Immature natural killer cell (primary cell): ENCODE measurements at regions not wholly inside any gene's neighbourhood (a gene's known extent, or its start where the extent isn't known, plus 50 kb on each side); places are given as distances from the start of the nearest gene placed in this dataset.

Source experiments
- DNase-seq, 3 donors: peaks; one replicate each; pipeline ENCODE4 v3.0.0; 2022; ENCODE audit warnings: mixed read lengths in 1 of 3
- H3K27ac Mint-ChIP-seq, 6 donors: one replicate each; pipeline ENCODE4 v1.8.0; 2020; ENCODE audit warnings: mixed read lengths in 6 of 6, mild to moderate bottlenecking in 5 of 6, inconsistent platforms in 4 of 6, moderate library complexity in 3 of 6
- H3K27me3 Mint-ChIP-seq, 3 donors: one replicate each; pipeline ENCODE4 v1.8.0; 2020 to 2021; ENCODE audit warnings: low read depth in 3 of 3, mild to moderate bottlenecking in 3 of 3, mixed read lengths in 3 of 3, moderate library complexity in 3 of 3, inconsistent platforms in 1 of 3
- H3K36me3 Mint-ChIP-seq, 3 donors: one replicate each; pipeline ENCODE4 v1.8.0; 2020; ENCODE audit warnings: mixed read lengths in 3 of 3, inconsistent platforms in 2 of 3, mild to moderate bottlenecking in 2 of 3
- H3K4me1 Mint-ChIP-seq, 2 donors: one replicate each; pipeline ENCODE4 v1.8.0; 2020; ENCODE audit warnings: inconsistent platforms in 2 of 2, mild to moderate bottlenecking in 2 of 2, mixed read lengths in 2 of 2, moderate library complexity in 1 of 2
- H3K4me3 Mint-ChIP-seq, 5 donors: one replicate each; pipeline ENCODE4 v1.8.0; 2020; ENCODE audit warnings: mild to moderate bottlenecking in 5 of 5, mixed read lengths in 5 of 5, inconsistent platforms in 3 of 5, moderate library complexity in 3 of 5
- H3K9me3 Mint-ChIP-seq, 6 donors: one replicate each; pipeline ENCODE4 v1.8.0; 2020; ENCODE audit warnings: mild to moderate bottlenecking in 6 of 6, mixed read lengths in 6 of 6, inconsistent platforms in 4 of 6, moderate library complexity in 3 of 6

DNA sequence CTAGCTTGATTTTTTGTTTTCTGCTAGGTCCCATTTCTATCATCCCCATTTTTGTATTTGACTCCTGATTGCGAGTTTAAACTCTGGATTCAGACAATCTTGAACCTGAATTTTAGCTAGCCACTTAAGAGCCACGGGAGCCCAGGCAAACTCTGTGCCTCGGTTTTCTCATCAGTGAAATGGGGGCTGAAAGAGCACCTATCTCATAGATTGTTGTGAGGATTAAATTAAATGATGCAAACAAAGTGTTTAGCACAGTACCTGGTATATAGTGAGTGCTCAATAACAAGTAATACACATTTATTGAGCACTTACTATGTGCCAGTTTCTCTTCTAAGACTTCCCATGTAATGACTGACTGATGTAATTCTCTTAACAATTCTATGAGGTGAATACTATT is 158.1 kb upstream of the POU3F1 start:
- no peaks in the 10 kb centered on the region for H3K9me3 Mint-ChIP-seq
- peaks cover 0 to 2% (median 2%) of the 10 kb centered on the region in 3 donors for H3K27me3 Mint-ChIP-seq
- no peak overlapping the region for H3K4me3 Mint-ChIP-seq
- no peak for DNase-seq
- H3K36me3 Mint-ChIP-seq, result no peaks in the 10 kb centered on the region
- no peaks in the 10 kb centered on the region for H3K4me1 Mint-ChIP-seq
- no peak overlapping the region for H3K27ac Mint-ChIP-seq

DNA sequence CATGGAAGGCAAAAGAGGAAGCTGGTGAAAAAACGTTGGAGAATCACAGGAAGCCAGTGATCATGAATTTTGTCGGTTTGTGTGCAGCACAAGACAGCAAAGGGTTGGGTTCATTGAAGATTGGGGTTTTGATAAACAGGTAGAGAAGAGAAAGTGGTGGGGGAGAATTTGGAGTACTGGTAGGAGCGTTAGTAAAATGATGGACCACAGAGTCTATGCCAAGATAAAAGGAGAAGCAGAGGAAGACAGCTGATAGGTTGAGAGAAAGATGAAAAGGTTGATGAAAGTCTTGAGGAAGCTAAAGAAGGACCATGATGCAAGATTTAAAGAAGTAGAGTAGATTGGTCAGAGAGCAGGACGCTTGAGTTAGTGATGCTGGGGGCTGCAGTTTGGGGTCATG is 156.8 kb upstream of the POU3F1 start:
- no peaks in the 10 kb centered on the region for H3K36me3 Mint-ChIP-seq
- no peaks in the 10 kb centered on the region for H3K9me3 Mint-ChIP-seq
- H3K4me3 Mint-ChIP-seq, result no peak overlapping the region
- H3K27ac Mint-ChIP-seq, result no peak overlapping the region
- no peak for DNase-seq
- H3K27me3 Mint-ChIP-seq, result peaks cover 0 to 4% (median 2%) of the 10 kb centered on the region in 3 donors
- no peaks in the 10 kb centered on the region for H3K4me1 Mint-ChIP-seq

DNA sequence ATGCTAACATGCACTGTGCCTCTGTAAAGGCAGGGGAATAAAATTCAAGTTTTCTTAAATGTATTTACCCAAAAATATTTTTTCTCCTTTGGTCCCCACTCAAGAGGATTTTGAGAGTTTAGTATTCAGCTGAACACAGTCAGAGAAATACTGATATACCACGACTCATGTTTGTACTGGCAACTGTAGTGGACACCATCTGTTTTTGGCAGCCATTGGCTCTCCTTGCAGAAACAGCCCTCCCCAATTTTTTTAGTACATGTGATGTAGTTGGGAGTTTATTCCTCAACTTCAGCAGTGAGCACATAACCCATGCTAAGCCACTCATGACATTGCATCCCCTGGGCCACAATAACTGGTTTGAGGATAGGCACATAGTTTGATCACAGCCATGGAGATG is 154.8 kb upstream of the POU3F1 start:
- Mint-ChIP-seq H3K4me3 (no peak overlapping the region), H3K9me3 (no peaks in the 10 kb centered on the region), H3K27me3 (peaks cover 0 to 2% (median 1%) of the 10 kb centered on the region in 3 donors), H3K27ac (no peak overlapping the region), H3K36me3 (no peaks in the 10 kb centered on the region), H3K4me1 (no peaks in the 10 kb centered on the region)
- no peak for DNase-seq

DNA sequence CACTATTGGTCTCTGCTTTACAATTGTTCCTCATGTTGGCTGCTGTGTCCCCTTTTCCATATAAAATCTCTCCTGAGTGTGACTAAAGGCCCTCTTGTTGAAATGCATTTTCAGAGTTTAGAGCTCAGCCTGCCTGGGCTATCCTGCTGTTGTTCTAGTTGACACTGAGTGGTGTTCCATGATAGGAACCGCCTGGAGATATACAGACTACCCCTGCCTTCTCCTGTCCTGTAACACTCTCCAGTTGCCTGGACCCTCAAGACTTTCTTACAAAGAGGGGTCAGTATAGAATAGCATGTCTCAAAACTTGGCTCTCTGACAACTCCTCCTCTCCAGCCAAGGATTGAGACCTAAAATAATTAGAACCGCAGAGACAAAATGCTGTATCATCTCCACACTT is 152.0 kb upstream of the POU3F1 start:
- DNase-seq, result no peak
- H3K27ac Mint-ChIP-seq, result no peak overlapping the region
- peaks cover 0 to 4% (median 3%) of the 10 kb centered on the region in 3 donors for H3K27me3 Mint-ChIP-seq
- H3K9me3 Mint-ChIP-seq, result no peaks in the 10 kb centered on the region
- H3K4me1 Mint-ChIP-seq, result no peaks in the 10 kb centered on the region
- H3K36me3 Mint-ChIP-seq, result no peaks in the 10 kb centered on the region
- no peak overlapping the region for H3K4me3 Mint-ChIP-seq

DNA sequence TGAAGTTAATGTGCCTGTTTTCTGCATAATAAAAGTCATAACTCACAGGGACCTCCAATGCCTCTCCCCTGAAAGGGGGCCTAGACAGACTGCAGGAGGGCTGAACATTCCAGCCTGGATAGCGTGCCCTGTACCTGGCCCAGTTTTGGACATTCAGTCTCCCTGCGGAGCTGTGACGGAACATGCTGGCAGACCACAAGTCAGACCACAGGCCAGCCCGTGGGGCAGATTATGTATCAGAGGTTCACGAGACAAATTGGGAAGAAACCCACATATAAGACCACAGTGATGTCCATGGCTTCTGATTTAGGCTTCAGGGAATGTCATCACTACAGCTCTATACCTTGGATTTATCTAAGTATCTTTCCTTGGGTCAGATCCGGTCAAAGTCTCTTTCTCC is 151.5 kb upstream of the POU3F1 start:
- no peak overlapping the region for H3K27ac Mint-ChIP-seq
- no peaks in the 10 kb centered on the region for H3K9me3 Mint-ChIP-seq
- no peaks in the 10 kb centered on the region for H3K36me3 Mint-ChIP-seq
- H3K27me3 Mint-ChIP-seq, result peaks cover 0 to 7% (median 4%) of the 10 kb centered on the region in 3 donors
- DNase-seq, result no peak
- H3K4me3 Mint-ChIP-seq, result no peak overlapping the region
- H3K4me1 Mint-ChIP-seq, result no peaks in the 10 kb centered on the region

DNA sequence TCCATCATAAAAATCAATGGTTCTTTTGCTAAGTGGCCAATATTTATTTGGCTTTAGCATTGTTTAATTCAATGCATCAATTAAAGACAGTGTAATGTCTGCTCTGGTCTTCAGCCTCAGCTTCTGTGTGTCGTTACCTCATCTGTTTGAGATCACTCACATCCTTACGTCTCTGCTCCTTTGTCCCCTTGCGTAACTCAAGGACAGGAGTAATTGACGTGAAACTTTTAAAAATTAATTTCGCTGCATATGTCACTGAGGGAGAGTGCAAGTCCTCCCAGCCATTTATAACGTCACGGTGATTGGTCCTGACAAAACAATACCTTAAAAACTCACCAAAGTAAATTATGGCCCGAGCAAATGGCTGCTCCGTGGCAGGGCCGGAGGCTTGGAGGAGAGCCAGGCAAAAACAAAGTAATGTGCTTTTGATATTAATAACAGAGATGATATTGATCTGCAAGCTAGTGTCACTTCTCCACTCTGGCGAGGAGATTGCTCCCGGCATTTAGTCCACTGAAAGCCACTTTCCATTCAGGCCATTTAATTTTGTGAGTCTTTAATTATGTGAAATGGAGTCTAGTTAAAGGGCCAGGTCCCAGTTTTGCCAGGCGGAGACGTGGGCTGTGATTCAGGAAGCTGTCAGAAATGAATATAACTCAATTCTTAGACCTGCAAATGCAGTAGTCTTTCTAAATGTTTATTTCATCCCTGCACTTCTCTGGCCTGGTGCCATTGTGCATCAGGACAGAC is 150.9 kb upstream of the POU3F1 start:
- DNase-seq, result no peak
- no peak overlapping the region for H3K4me3 Mint-ChIP-seq
- no peak overlapping the region for H3K27ac Mint-ChIP-seq
- H3K9me3 Mint-ChIP-seq, result no peaks in the 10 kb centered on the region
- peaks cover 0 to 7% (median 7%) of the 10 kb centered on the region in 3 donors for H3K27me3 Mint-ChIP-seq
- H3K36me3 Mint-ChIP-seq, result no peaks in the 10 kb centered on the region
- H3K4me1 Mint-ChIP-seq, result no peaks in the 10 kb centered on the region

DNA sequence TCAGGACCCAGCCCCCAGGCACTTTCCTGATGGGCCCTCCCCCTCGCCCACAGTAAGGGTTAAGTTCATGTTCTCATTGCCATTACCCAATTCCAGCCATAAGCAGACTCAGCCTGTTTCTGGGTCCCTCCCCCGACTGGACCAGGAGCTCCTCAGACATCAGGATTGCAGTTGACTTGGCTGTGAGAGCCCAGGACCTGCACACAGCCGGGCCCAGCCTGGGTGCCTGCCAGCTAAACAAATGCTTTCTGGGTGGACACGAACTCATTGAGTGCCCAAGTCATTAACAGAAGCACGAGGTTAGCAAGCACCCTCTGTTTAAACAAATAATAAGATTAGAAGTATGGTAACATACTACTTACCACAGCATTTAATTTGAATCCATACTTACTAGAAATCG is 147.9 kb upstream of the POU3F1 start:
- peaks cover 4 to 12% (median 7%) of the 10 kb centered on the region in 3 donors for H3K27me3 Mint-ChIP-seq

DNA sequence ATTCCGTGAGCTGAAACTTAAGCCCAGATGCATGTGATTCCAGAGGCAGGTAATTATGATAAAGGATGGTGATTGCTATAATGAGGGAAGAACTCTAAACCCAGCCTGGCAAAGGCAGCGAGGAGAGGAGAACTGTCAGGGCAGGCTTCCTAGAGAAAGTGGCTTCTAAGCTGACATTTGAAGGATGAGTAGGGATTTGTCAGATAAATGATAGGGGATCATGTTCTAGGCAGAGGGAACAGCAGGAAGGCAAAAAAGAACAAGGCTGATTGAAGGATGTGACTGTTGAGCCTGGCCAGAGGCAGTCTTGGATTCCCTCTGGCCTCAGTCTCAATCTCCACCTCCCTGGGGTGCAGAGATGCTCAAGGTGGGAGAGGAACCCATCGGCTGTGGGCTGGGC is 146.4 kb upstream of the POU3F1 start:
- Mint-ChIP-seq H3K27me3 (peaks cover 4 to 10% (median 7%) of the 10 kb centered on the region in 3 donors), H3K36me3 (no peaks in the 10 kb centered on the region), H3K4me3 (no peak overlapping the region), H3K4me1 (no peaks in the 10 kb centered on the region), H3K9me3 (peaks cover 0 to 2% (median 0%) of the 10 kb centered on the region in 6 donors), H3K27ac (no peak overlapping the region)
- no peak for DNase-seq

More for the DNA sequence above, 147.9 kb upstream of the POU3F1 start:
- Mint-ChIP-seq H3K4me3 (no peak overlapping the region), H3K9me3 (peaks cover 0 to 2% (median 0%) of the 10 kb centered on the region in 6 donors), H3K27ac (no peak overlapping the region), H3K36me3 (no peaks in the 10 kb centered on the region), H3K4me1 (no peaks in the 10 kb centered on the region)
- DNase-seq, result no peak

DNA sequence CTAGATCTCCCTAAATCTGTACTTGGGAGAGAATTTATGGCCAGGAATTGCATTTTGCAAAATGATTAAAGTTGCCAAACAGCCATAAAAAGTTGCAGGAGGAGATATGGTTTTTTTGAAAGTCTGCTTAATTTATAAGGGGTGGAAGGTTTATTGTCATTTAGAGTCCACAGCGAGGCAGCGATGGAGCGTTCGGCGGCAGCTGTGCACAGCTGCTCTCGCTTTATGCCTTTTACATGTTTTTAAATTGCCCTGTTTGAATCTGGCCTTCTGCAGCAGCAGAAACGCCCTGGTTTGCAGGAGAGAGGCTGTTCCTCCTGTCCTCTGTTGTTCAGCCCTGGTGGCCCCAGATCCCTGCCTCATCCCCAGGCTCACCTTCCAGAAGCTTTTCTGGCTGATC is 144.9 kb upstream of the POU3F1 start:
- H3K36me3 Mint-ChIP-seq, result no peaks in the 10 kb centered on the region
- H3K4me1 Mint-ChIP-seq, result no peaks in the 10 kb centered on the region
- no peak overlapping the region for H3K27ac Mint-ChIP-seq
- DNase-seq, result no peak
- peaks cover 0 to 2% (median 0%) of the 10 kb centered on the region in 6 donors for H3K9me3 Mint-ChIP-seq
- no peak overlapping the region for H3K4me3 Mint-ChIP-seq
- peaks cover 7 to 19% (median 7%) of the 10 kb centered on the region in 3 donors for H3K27me3 Mint-ChIP-seq

DNA sequence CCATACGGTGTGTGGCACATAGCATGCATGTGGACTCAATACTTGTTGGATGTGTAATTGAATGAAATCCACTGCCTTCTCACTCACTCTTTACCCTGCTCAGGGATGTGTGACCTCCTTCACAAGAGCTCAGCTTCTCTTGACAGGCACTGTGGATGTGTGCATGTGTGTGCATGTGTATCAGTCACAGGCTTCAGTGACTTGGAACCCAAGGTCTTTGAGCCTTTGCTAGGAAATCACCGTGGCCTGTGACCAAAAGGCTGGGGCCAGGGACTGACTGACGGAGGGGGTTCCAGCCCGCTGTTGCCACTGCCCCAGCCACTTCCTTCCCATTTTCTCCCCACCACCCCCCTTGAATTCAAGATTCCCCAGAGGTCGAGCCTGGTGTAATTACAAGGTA is 144.4 kb upstream of the POU3F1 start:
- no peaks in the 10 kb centered on the region for H3K36me3 Mint-ChIP-seq
- peaks cover 7 to 19% (median 7%) of the 10 kb centered on the region in 3 donors for H3K27me3 Mint-ChIP-seq
- no peak for DNase-seq
- no peaks in the 10 kb centered on the region for H3K4me1 Mint-ChIP-seq
- H3K4me3 Mint-ChIP-seq, result no peak overlapping the region
- H3K9me3 Mint-ChIP-seq, result peaks cover 0 to 2% (median 0%) of the 10 kb centered on the region in 6 donors
- no peak overlapping the region for H3K27ac Mint-ChIP-seq

DNA sequence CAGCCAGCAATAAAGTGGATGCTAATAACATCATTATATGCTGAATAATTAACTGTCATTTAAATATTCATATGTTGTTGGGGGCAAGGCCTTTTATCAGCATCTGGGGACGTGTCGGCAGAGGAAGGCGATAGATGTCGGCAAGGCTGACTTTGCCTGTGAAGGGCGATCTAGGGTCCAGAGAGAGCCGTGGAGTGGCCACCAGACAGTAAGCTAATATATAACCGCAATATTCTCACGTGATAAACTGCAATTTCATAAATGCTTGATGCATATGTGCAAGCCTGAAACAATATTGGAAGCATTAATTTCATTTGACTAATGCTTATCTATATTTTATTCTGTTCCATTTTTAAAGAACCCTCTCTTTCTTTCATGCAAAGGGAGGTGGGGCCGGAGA is 141.0 kb upstream of the POU3F1 start:
- no peaks in the 10 kb centered on the region for H3K36me3 Mint-ChIP-seq
- no peak for DNase-seq
- H3K4me1 Mint-ChIP-seq, result no peaks in the 10 kb centered on the region
- H3K27me3 Mint-ChIP-seq, result peaks cover 0 to 14% (median 7%) of the 10 kb centered on the region in 3 donors
- peaks cover 0 to 2% (median 0%) of the 10 kb centered on the region in 6 donors for H3K9me3 Mint-ChIP-seq
- no peak overlapping the region for H3K4me3 Mint-ChIP-seq
- H3K27ac Mint-ChIP-seq, result no peak overlapping the region

DNA sequence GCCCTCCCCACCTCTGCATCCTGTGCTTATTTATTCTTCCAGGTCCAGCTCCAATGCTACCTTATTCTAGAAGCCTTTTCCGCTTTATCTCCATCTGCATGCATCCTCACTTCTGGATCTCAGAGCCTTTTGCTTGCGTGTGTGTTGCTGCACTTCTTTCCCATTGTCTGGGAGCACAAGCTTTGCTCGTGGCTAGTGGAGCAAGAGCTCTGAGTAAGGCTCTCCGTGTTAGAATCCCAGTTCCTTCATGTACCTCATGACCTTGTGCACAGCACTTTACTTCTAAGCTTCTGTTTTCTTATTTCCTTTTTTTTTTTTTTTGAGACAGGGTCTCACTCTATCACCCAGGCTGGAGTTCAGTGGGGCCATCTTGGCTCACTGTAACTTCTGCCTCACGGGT is 140.0 kb upstream of the POU3F1 start:
- H3K27me3 Mint-ChIP-seq, result peaks cover 0 to 10% (median 3%) of the 10 kb centered on the region in 3 donors
- no peaks in the 10 kb centered on the region for H3K9me3 Mint-ChIP-seq
- no peak overlapping the region for H3K4me3 Mint-ChIP-seq
- DNase-seq, result no peak
- H3K4me1 Mint-ChIP-seq, result no peaks in the 10 kb centered on the region
- no peaks in the 10 kb centered on the region for H3K36me3 Mint-ChIP-seq
- H3K27ac Mint-ChIP-seq, result no peak overlapping the region

DNA sequence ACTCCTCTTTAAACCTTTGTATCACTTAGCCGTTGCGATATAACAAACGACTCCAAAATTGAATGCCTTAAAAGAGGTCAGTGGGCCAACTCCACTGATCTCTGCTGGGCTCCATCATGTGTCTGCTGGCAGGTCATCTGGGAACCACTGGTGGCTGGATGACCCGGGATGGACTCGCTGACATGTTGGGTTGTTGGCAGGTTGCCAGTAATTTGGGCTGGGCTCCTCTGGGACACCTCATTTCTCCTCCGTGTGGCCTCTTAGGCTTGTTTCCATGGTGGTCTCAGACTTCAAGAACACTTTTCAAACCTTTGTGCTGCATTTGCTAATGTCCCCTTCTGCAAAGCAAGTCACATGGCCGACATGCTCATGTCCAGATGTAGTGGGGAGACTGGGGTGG is 139.3 kb upstream of the POU3F1 start:
- no peak overlapping the region for H3K27ac Mint-ChIP-seq
- H3K9me3 Mint-ChIP-seq, result no peaks in the 10 kb centered on the region
- DNase-seq, result no peak
- H3K27me3 Mint-ChIP-seq, result peaks cover 0 to 10% (median 2%) of the 10 kb centered on the region in 3 donors
- H3K4me3 Mint-ChIP-seq, result no peak overlapping the region
- no peaks in the 10 kb centered on the region for H3K4me1 Mint-ChIP-seq
- H3K36me3 Mint-ChIP-seq, result no peaks in the 10 kb centered on the region

DNA sequence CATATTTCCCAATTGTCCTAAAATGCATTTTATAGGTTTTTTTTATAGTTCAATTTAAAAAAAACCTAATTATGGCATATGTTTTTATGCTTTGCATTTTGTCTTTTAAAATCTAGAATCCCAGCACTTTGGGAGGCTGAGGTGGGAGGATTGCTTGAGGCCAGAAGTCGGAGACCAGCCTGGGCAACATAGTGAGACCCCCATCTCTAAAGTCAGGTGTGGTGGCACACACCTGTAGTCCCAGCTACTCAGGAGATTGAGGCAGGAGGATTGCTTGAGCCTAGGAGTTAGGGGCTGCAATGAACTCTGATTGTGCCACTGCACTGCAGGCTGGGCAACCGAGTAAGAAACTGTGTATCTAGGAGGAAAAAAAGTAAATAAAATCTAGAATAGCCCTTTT is 137.2 kb upstream of the POU3F1 start:
- Mint-ChIP-seq H3K27me3 (peaks cover 0 to 9% (median 2%) of the 10 kb centered on the region in 3 donors), H3K36me3 (no peaks in the 10 kb centered on the region), H3K9me3 (no peaks in the 10 kb centered on the region), H3K4me1 (no peaks in the 10 kb centered on the region), H3K27ac (no peak overlapping the region), H3K4me3 (no peak overlapping the region)
- DNase-seq, result no peak

DNA sequence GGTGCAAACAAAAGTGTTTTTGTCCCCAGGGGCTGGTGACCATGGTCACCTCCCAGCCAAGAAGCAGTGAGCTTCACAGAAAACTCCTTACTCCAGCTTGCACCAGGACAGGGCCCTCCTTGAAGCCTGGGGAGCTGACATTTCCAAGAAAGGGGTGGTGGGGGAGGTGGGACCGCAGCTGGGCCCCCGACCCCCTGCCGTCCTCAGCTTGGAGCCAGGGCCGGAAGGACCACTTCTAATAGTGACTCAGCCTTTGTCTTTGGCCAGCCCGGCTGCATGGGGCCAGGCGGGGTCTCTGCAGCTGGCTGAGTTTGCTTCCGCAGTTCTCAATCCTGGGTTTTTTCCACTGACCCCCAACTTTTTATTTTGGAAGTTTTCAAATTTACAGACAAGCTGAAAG is 136.5 kb upstream of the POU3F1 start:
- Mint-ChIP-seq H3K9me3 (no peaks in the 10 kb centered on the region), H3K4me1 (no peaks in the 10 kb centered on the region), H3K4me3 (no peak overlapping the region), H3K36me3 (no peaks in the 10 kb centered on the region), H3K27ac (no peak overlapping the region), H3K27me3 (peaks cover 0 to 9% (median 2%) of the 10 kb centered on the region in 3 donors)
- no peak for DNase-seq
